NT2/D1 (cell line): ENCODE measurements at regions not wholly inside any gene's neighbourhood (a gene's known extent, or its start where the extent isn't known, plus 50 kb on each side); places are given as distances from the start of the nearest gene placed in this dataset.

Experiments
- SUZ12 ChIP-seq: IDR thresholded peaks from 2 replicates; pipeline ENCODE4 v1.6.1; 2011; ENCODE audit not compliant: insufficient read length, insufficient read depth; ENCODE audit errors: extremely low read depth
- YY1 ChIP-seq: IDR thresholded peaks from 2 replicates; pipeline ENCODE4 v1.6.1; 2011; ENCODE audit not compliant: insufficient read length, insufficient read depth
- ZNF274 ChIP-seq: IDR thresholded peaks from 2 replicates; pipeline ENCODE4 v1.6.1; 2011; ENCODE audit warnings: mild to moderate bottlenecking, low read depth, low read length

- no peak for TF ChIP-seq SUZ12
- TF ChIP-seq YY1: no peak
- TF ChIP-seq ZNF274: no peak
Observed at GRCh38 chr13:55155046-55155445, 1985.7 kb upstream of the PRR20A start.
